Endothelial cell of umbilical vein (primary cell): ENCODE measurements at regions not wholly inside any gene's neighbourhood (a gene's known extent, or its start where the extent isn't known, plus 50 kb on each side); places are given as distances from the start of the nearest gene placed in this dataset.

Source experiments
- CTCF ChIP-seq, 2 donors: IDR thresholded peaks; 1 replicate in 1 of 2; 2 replicates in 1 of 2; pipeline ENCODE4 v1.5.1; 2011; ENCODE audit warnings: low read length in 2 of 2, mild to moderate bottlenecking in 2 of 2, moderate library complexity in 2 of 2, control low read depth in 1 of 2, inconsistent platforms in 1 of 2, low read depth in 1 of 2; ENCODE audit not compliant: insufficient read depth in 1 of 2; ENCODE audit errors: extremely low read depth in 1 of 2
- EZH2 ChIP-seq: IDR thresholded peaks from 2 replicates; pipeline ENCODE4 v1.6.1; 2012; ENCODE audit warnings: borderline replicate concordance, low read depth, mild to moderate bottlenecking, moderate library complexity, low read length, inconsistent platforms; ENCODE audit not compliant: severe bottlenecking
- GATA2 ChIP-seq: IDR thresholded peaks from 2 replicates; pipeline ENCODE4 v1.7.0; 2011; ENCODE audit warnings: low read depth, mild to moderate bottlenecking, moderate library complexity, mixed read lengths, low read length; ENCODE audit not compliant: insufficient read length, insufficient read depth
- POLR2A ChIP-seq: IDR thresholded peaks from 2 replicates; pipeline ENCODE4 v1.6.1; 2012; ENCODE audit warnings: low read depth, mild to moderate bottlenecking, control low read depth, low read length
- POLR2AphosphoS5 ChIP-seq: IDR thresholded peaks from 2 replicates; pipeline ENCODE4 v1.6.1; 2012; ENCODE audit warnings: low read depth, mild to moderate bottlenecking, control low read depth, low read length, moderate library complexity; ENCODE audit not compliant: insufficient read depth
- TF ChIP-seq, protein P1 (sequence below): IDR thresholded peaks from 2 replicates; pipeline ENCODE4 v1.6.1; 2011; ENCODE audit not compliant: insufficient read depth, insufficient read length

DNA sequence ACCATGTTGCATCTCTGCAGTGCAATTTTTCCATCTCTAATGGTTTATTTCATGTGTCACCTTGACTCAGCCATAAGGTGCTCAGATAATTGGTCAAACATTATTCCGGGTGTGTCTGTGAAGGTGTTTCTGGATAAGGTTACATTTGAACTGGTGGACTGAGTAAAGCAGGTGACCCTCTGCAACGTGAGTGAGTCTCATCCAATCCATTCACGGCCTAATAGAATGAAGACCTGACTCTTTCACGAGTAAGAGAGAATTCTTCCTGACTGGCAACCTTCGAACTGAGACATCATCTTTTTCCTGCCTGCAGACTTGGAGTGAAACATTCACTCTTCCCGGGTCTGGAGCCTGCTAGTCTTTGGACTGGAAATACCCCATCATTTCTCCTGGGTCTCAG lies 77.1 kb upstream of the SLC22A23 start:
- TF ChIP-seq CTCF (IDR thresholded peaks at IDR 0.05; ENCODE audit: extremely low read depth in 1 of 2, insufficient read depth in 1 of 2, low read depth in 1 of 2, low read length in 2 of 2) (no peak), EZH2 (no peak), POLR2A (no peak), POLR2AphosphoS5 (no peak), GATA2 (no peak)
- TF ChIP-seq, protein P1, sequence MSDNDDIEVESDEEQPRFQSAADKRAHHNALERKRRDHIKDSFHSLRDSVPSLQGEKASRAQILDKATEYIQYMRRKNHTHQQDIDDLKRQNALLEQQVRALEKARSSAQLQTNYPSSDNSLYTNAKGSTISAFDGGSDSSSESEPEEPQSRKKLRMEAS, result no peak
